HuH-7.5 (cell line): ENCODE measurements at regions not wholly inside any gene's neighbourhood (a gene's known extent, or its start where the extent isn't known, plus 50 kb on each side); places are given as distances from the start of the nearest gene placed in this dataset.

Source experiments
- DNase-seq: peaks from one replicate; pipeline ENCODE4 v3.0.0; 2011; ENCODE audit warnings: low spot score

- no peak for DNase-seq
These were observed 292.1 kb downstream of the SOX4 start for GRCh38 chr6:21885532-21886114.

DNA sequence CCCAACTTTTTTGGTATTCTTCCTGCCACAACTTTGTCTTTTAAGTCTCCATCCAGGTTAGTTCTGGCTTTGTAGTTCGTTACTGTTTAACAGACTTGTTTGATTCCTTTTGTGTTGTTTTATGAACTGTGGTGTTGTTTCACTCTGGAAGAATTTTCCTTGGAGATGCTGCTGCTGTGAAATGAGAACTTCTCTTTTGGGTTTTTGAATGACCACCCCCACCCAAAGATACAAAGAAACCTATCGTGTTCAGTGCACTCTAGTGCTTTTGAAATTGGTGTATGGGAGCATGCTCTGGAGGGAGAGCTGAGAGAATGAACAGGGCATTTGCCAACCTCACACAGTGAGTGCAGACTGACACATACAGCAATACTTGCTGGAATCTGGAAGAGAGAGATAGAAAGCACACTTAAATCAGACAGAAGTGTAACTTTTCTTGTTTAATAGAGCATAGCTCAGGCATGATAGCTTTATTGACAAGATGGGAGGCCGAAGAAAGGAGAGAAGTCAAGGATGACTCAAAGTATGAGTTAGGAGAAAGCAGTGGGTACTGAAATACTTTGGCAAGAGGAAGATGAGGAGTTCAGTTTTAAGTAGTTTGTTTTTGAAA lies 293.1 kb downstream of the SOX4 start:
- DNase-seq = no peak

- DNase-seq = no peak
These were observed 294.0 kb downstream of the SOX4 start for GRCh38 chr6:21887231-21888185.

DNA sequence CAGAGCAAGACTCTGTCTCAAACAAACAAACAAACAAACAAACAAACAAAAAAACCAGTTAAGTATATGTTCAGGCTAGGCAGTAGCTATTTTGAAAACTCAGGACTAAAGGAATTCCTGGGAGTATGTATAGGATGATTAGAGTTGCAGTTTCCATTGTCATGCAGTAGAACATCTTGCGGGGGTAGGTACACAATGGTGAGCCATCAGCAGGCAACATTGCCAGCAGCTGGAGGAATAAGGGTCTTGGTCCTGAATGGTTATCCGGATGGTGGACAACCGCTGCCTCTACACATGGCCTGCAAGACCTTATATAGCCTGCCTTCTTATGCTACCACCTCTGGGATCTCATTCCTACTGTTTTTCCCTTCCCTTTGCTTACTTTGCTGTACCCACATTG lies 297.5 kb downstream of the SOX4 start:
- DNase-seq = no peak

- DNase-seq = no peak
These were observed 300.2 kb downstream of the SOX4 start for GRCh38 chr6:21893793-21894192.

- no peak for DNase-seq
These were observed 302.0 kb downstream of the SOX4 start for GRCh38 chr6:21895555-21895954.

- no peak for DNase-seq
These were observed 304.7 kb downstream of the SOX4 start for GRCh38 chr6:21898107-21898796.

- no peak for DNase-seq
These were observed 306.2 kb downstream of the SOX4 start for GRCh38 chr6:21899708-21900107.

DNA sequence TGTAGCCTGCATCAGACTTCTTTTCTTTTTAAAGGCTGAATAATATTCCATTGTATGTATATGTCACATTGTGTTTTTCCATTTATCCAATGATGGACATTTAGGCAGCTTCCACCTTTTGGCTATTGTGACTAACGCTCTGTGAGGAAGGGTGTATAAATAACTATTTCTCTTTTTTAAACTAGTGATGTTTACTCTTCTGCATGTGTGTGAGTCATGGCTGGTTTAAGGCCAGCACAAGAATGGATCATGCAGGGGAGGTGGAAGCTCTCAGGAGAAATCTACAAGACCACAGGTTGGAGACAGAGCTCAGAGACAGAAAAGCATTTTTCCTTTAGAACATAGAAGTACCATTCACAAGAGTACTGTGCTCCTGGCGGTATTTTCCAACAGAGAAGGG lies 307.2 kb downstream of the SOX4 start:
- DNase-seq = no peak

DNA sequence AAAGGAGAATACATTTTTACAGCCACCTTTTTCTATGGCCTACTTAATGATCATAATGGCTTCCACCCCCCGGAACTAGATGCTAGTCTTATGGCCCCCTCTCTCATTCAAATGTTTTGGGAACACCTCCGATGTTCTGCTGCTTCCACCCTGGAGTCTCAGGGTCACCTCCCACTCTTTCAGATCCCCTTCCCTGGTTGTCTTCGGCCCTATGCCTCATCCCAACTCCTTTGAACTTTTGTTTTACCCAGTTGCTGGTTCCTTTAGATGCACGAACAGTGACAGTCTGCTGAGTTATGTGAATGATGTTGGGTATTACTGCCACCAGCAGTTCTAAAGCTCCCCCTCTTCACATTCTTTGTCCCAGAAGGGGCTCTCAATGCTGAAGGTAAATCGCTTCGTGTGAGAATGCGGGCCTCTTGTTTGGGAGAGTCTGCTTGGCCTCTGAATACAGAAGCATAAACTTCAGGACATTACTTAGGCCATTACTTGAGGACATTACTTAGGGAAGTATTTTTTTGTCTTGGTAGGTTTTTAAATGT lies 309.1 kb downstream of the SOX4 start:
- no peak for DNase-seq

DNA sequence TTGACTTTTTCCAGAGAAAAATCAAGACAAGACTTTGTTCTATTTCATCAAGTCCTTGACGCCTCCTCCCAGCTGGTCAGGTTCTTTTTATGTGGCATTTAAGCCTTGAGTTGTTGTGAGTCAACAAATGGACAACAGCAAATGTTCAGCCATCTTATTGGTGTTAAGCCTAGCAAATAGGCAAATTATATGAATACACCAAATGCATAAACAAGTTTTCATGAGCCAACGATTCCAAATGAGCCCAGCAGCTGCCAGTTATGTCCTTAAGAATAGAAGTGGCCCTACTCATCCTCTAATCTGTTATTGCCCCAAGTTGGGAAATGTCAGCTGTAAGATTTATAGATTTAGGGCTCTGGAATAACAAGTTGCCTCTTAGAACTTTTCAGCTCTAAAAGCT lies 312.0 kb downstream of the SOX4 start:
- DNase-seq = no peak

DNA sequence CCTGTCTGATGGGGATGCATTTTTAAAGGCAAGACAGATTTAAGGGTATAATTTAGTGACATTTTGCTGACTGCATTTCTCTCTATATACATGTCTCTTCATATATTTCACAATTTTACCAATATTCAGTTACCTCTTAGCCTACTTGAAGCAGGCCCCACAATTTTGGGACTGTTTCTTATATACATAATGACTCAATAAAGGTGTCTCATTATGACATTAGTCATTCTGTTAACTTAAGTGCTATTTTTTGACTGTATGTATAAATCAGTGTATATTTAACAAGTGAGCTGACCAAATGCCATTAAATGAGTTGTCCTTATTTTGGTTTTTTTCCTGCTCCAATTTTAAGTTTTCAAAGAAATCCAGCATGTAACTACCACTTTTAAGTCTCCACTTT lies 313.3 kb downstream of the SOX4 start:
- no peak for DNase-seq

DNA sequence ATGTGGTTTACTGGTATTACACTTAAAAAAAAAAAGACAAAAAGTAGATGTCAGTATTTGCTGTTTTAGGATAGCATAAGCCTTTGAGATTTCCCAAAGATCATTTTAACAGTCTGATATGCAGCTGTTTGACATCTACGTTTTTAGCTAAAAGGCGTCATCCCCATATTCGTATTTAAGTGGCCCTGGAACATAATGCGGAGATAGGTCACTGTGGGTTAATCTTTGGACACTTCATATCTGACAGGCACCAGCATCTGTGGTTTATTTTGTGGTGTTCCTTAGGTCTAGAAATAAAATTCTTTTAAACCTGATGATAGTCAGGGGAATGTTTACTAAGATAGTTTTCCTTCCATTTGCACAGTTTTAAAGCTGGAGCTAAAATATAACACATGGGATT lies 313.7 kb downstream of the SOX4 start:
- DNase-seq = no peak

DNA sequence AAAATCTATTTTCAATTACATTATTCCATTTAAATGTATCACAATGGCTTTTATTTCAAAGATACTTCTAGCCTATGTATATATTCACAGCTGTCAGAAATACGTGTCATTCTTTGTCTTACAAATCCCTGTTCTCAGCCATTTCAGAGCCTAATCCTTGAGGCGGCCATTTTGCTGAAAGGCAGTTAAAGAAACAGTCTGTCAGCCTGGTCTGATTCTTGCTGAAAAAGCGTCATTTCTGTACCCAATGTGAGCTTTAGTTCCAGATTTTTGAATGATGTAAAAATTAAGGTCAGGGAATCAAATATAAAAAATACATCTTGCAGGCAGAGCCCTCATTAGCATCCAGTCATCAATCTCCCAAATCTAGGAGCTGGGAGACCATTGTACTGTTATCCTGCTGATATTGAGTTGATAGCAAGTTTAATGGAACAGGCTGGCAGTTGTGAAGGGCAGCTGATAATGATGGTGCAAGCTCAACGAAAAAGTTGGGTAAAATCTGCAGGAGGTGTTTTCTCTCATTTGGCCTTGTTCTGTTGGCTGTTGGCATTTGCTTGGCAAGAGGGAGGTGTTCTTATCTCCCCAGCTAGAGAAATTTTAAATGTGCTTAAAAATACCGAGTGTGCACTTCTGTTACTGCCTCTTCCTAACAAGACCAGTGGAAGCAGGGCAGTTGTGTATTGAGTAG lies 314.8 kb downstream of the SOX4 start:
- DNase-seq = no peak

DNA sequence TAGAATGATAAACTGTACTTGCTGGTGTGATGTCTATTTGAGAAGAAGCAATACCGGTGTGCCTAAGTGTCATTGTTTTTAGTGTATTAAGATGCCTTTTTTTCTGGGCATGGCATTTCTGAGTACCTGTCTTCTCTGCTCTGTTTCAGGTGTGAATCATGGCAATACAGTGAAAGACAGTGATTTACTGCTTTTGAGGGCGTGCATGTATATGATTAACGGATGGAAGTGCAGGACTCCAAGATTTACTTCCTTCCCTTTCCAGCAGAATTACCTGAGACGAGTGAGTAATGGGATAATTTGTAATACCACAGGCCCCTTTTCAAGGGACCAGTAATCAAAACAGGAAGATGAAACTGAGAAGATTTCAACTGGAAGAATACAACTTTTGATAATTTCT lies 315.8 kb downstream of the SOX4 start:
- no peak for DNase-seq

- DNase-seq = no peak
These were observed 317.7 kb downstream of the SOX4 start for GRCh38 chr6:21911208-21911607.

DNA sequence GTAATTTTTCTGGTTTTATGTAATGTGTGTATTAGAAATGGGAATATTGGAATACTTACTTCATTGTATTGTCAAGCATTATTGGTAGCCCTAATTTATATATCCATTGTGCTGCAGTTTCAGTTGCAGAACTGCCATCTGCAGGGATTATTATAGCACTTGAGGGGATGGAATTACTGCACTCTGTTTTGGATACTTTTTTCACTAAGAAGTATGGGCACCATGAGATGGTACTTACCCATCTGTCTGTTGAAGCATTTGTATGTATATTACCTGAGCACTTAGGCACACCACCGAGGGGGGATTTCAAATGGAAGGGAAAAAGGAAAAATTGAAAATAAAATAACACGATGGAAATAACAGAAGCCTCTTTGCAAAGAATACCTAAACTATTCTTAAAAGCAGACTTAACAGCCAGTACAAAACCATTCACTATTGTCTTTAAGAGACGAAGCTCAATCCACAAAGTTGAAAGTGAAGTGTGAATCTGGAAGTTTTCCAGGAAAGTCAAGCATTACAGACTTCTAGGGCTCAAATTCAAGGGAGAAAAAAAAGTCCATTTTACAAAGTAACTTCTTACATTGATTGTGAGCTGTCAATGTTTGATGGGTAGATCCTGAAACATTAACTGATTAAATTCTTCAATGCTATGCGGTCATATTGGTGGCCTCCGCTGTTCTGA lies 318.7 kb downstream of the SOX4 start:
- no peak for DNase-seq

GRCh38 chr6:21914121-21914973 lies 320.8 kb downstream of the SOX4 start:
- no peak for DNase-seq

DNA sequence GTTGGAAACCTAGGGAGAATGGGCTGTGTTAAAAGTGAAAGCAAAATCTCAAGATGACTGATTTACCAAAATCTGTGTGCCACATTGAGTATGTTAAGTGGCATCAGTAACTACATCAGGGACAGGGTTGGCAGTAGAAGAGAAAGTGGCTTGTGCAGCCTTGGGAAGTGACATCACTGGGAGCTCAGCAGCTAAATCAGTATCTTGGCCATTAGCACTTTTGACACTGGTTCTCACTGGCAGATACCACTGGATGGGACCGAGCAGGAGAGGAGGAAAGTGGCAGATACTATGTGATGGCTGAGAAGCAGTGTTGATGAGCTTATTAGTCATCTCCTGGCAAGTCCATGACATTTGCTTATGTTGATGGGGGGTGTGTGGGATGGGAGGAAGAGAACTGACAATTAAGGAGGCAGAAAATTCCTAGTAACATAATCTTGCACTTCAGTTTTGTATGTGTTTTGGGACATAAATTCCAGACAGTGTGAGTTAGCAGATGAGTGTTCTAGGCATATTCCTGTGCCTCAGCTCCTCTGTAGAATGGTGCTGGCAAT lies 322.2 kb downstream of the SOX4 start:
- DNase-seq = no peak

GRCh38 chr6:21918041-21918440 lies 324.5 kb downstream of the SOX4 start:
- no peak for DNase-seq
